Adrenal gland (tissue), 5 donors: ENCODE measurements at regions not wholly inside any gene's neighbourhood (a gene's known extent, or its start where the extent isn't known, plus 50 kb on each side); places are given as distances from the start of the nearest gene placed in this dataset.

Experiments
- POLR2A ChIP-seq, 2 donors: fragments of 450-650 bp; IDR thresholded peaks; one replicate each; pipeline ENCODE4 v1.6.1; 2017; ENCODE audit warnings: antibody characterized with exemption in 2 of 2, mild to moderate bottlenecking in 2 of 2, moderate library complexity in 1 of 2
- TF ChIP-seq, protein P1 (sequence below), 6 experiments: fragments of 450-650 bp in 4 of 6; fragments of 200-600 bp in 2 of 6; sonication (generic) in 1 of 6; IDR thresholded peaks; 1 replicate in 5 of 6; 2 replicates in 1 of 6; pipeline versions ENCODE4 v1.5.1 to v1.8.0; 2016 to 2021; ENCODE audit warnings: antibody characterized with exemption in 6 of 6, mild to moderate bottlenecking in 2 of 6, moderate library complexity in 1 of 6
- donor health status: DM: no; HTN: no; CAD: no.

DNA sequence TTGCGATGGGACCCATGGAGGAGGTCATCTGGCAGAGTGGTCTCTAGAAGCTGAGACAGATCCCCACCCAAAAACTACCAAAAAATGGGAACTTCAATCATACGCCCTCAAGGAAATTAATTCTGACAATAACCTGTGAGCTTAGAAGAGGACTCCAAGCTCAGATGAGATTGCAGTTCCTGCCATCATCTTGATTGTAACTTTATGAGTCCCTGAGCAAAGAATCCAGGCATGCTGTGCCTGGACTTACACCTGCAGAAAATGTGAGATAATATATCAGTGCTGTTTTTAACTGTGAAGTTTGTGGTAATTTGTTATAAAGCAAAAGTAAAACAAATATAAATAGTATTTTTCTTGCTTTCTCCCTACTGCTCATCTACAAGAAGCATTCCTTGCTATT lies 299.6 kb upstream of the MBL2 start:
- TF ChIP-seq, protein P1, sequence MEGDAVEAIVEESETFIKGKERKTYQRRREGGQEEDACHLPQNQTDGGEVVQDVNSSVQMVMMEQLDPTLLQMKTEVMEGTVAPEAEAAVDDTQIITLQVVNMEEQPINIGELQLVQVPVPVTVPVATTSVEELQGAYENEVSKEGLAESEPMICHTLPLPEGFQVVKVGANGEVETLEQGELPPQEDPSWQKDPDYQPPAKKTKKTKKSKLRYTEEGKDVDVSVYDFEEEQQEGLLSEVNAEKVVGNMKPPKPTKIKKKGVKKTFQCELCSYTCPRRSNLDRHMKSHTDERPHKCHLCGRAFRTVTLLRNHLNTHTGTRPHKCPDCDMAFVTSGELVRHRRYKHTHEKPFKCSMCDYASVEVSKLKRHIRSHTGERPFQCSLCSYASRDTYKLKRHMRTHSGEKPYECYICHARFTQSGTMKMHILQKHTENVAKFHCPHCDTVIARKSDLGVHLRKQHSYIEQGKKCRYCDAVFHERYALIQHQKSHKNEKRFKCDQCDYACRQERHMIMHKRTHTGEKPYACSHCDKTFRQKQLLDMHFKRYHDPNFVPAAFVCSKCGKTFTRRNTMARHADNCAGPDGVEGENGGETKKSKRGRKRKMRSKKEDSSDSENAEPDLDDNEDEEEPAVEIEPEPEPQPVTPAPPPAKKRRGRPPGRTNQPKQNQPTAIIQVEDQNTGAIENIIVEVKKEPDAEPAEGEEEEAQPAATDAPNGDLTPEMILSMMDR (IDR thresholded peaks at IDR 0.05): no peak
- TF ChIP-seq POLR2A (IDR thresholded peaks at IDR 0.05): no peak
